ENCODE measurements at regions not wholly inside any gene's neighbourhood (a gene's known extent, or its start where the extent isn't known, plus 50 kb on each side); places are given as distances from the start of the nearest gene placed in this dataset.
"Not testable (repeated sequence)": the region's sequence is repeated elsewhere in the genome, so short reads cannot be mapped to it uniquely, and the experiment has no call there.

DNA sequence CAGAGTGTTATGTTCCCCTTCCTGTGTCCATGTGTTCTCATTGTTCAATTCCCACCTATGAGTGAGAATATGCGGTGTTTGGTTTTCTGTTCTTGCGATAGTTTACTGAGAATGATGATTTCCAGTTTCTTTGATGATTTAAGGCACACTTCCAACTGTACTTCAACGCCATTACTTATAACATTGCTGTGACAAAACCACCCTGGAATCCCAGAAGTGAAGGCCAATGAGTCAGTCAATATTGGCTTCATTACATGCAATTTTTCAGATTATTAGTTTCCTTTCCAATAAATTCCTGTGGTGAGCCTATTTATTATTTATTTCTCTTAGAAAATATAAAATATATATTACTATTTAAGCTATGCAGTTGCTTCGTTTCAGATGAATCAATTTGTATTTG lies 153.5 kb upstream of the LRP1B start:
- TF ChIP-seq POLR2A, POLR2AphosphoS5, CTCF (IDR thresholded peaks at IDR 0.05): not testable (repeated sequence)
